Lung (tissue), 11 donors: ENCODE measurements at regions not wholly inside any gene's neighbourhood (a gene's known extent, or its start where the extent isn't known, plus 50 kb on each side); places are given as distances from the start of the nearest gene placed in this dataset.

Experiments used
- ATAC-seq: fragments of 200-7000 bp; cut with Tn5 transposase; one replicate; pipeline ENCODE4 v1.9.1; 2020; ENCODE audit warnings: moderate number of reproducible peaks; ENCODE audit not compliant: insufficient read depth, low FRiP score
- DNase-seq, 3 donors: peaks; one replicate each; pipeline ENCODE4 v3.0.0-alpha.2; 2013 to 2017
- H3K27ac ChIP-seq, 2 donors: one replicate each; pipeline ENCODE4 v1.5.1; 2013; ENCODE audit warnings: mild to moderate bottlenecking in 2 of 2, moderate library complexity in 2 of 2, control low read depth in 1 of 2, inconsistent platforms in 1 of 2, low read depth in 1 of 2, low read length in 1 of 2
- H3K27me3 ChIP-seq, 3 donors: one replicate each; pipeline ENCODE4 v1.5.1; 2013; ENCODE audit warnings: low read length in 2 of 3; ENCODE audit not compliant: control insufficient read depth in 3 of 3, insufficient read depth in 3 of 3
- H3K36me3 ChIP-seq, 4 donors: one replicate each; pipeline ENCODE4 v1.5.1; 2013; ENCODE audit warnings: low read length in 4 of 4, mild to moderate bottlenecking in 1 of 4, moderate library complexity in 1 of 4; ENCODE audit not compliant: control insufficient read depth in 4 of 4, insufficient read depth in 4 of 4
- H3K4me1 ChIP-seq, 5 donors: one replicate each; pipeline ENCODE4 v1.5.1; 2013; ENCODE audit warnings: low read length in 5 of 5, mild to moderate bottlenecking in 2 of 5, moderate library complexity in 1 of 5; ENCODE audit not compliant: control insufficient read depth in 5 of 5, insufficient read depth in 5 of 5
- H3K4me3 ChIP-seq: one replicate; pipeline ENCODE4 v1.5.1; 2013; ENCODE audit warnings: mild to moderate bottlenecking, control low read depth, moderate library complexity
- H3K9ac ChIP-seq, 2 donors: one replicate each; pipeline ENCODE4 v1.5.1; 2013; ENCODE audit warnings: low read length in 2 of 2, control low read depth in 1 of 2; ENCODE audit not compliant: insufficient read depth in 1 of 2
- H3K9me3 ChIP-seq, 4 donors: one replicate each; pipeline ENCODE4 v1.5.1; 2013; ENCODE audit warnings: low read length in 3 of 4, mild to moderate bottlenecking in 1 of 4, moderate library complexity in 1 of 4; ENCODE audit not compliant: control insufficient read depth in 4 of 4, insufficient read depth in 3 of 4
- CTCF ChIP-seq: IDR thresholded peaks from 2 replicates; pipeline ENCODE4 v1.5.1; 2012; ENCODE audit warnings: mild to moderate bottlenecking; ENCODE audit errors: control extremely low read depth, extremely low read depth
- WGBS, 2 donors: extraction: QIAGEN DNeasy Blood & Tissue Kit; methylation state at CpG; one replicate each; pipeline ENCODE4 v1.1.7; 2013; 5-methylcytosine and 5-hydroxymethylcytosine counted together
- donor health status: control.
- donor health status: control.
- donor health status: Bipolar disorder and iron deficiency.
- donor health status: healthy.
- donor health status: DM: yes; HTN: yes; CAD: no.

DNA sequence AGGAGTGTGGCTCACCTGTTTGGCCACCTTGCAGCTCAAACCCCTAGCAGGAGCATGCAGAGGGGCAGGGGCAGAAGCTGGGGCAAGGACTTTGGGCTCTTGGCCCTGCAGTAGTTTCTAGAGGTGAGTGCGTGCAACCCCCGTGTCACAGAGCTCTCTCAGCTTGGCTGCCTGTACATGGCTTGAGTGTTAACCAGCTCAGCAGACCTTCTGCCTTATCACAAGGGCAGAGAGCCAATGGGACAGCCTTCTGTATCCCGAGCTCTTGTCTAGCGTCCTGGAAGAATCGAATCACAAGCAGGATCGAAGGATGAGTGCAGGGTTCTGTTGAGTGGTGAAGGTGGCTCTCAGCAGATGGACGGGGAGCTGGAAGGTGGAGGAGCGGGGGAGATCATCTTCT, 120.3 kb upstream of the TMEM18 start:
- no peak for ATAC-seq
- Histone ChIP-seq H3K9me3 (no peaks in the 10 kb centered on the region), H3K4me1 (peaks cover 0 to 19% (median 0%) of the 10 kb centered on the region in 5 donors), H3K27ac (no peak overlapping the region), H3K9ac (no peak overlapping the region), H3K4me3 (no peak overlapping the region), H3K36me3 (no peaks in the 10 kb centered on the region), H3K27me3 (no peaks in the 10 kb centered on the region)
- no peak for DNase-seq
- no peak for TF ChIP-seq CTCF
- 80 to 88% methylated on average over 8 of the region's 8 CpGs for WGBS, 2 donors

DNA sequence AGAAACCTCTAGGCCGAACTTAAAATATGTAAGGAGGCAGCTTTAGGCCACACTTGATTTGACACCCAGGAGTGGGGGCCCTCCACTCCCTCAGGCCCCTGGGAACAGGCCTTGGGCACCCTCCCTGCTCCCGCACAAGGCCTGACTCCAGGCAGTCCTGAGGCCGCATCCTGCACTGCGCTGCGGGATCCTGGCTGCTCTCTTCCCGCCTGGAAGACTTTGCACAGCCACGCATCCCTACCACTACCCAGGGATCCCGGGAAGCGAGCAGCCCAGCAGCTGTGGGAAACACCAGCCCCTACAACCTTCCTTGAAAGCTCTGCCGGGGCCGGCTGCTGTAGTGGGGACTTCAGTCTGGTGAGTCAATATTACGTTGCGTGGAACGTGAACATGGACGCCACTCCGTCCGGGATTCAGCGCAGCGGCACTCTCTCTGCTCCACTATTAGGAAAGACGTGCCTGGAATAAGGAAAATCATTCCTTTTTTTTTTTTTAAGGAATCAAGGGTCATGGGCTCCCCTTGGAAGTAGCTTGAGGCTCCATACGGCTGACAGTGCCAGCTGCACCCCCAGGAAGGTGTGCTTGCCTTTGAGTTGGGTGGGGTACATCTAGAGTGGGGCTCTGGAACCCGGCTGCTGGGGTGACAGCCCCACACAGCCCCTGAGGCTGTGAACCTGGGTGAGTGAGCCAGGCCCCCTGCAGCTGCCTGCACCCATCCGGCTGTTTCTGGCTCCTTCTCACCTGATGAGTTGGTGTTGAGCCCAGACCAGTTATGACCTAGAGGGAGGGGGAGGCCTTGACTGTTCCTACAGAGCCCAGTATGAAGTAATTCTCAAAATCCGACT, 119.2 kb upstream of the TMEM18 start:
- Histone ChIP-seq H3K9ac (no peak overlapping the region), H3K27ac (no peak overlapping the region), H3K4me3 (no peak overlapping the region), H3K36me3 (no peaks in the 10 kb centered on the region), H3K27me3 (no peaks in the 10 kb centered on the region), H3K9me3 (no peaks in the 10 kb centered on the region), H3K4me1 (peaks cover 0 to 19% (median 0%) of the 10 kb centered on the region in 5 donors)
- TF ChIP-seq CTCF = no peak
- 91 to 95% methylated on average over 24 of the region's 24 CpGs for WGBS, 2 donors
- DNase-seq (no peak), ATAC-seq (no peak)

DNA sequence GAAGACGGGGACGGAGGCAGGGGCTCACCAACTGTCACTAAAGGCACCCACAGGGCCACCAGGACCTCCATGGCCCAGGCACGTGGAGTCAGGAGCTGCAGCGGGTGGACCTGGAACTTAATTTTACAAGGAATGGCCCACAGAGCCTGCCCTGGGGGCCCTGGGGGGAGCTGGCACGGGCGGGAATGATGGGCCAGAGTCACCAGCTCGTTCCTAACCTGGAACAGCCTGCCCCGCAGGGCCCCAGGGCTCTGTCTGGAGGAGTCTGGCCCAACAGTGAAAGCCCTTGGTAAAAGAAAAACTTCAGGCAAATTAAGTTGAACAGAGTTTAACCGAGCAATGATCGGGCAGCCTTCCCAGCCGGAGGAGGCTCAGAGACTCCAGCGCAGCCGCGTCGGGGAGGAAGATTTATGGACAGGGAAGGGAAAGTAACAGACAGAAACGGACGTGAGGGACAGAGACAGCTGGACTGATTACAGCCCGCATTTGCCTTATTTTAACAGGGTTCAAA, 118.4 kb upstream of the TMEM18 start:
- no peaks in the 10 kb centered on the region for H3K36me3 ChIP-seq
- DNase-seq = peak in 1 of 3 donors; percentile 64
- peaks cover 0 to 19% (median 0%) of the 10 kb centered on the region in 5 donors for H3K4me1 ChIP-seq
- ATAC-seq = no peak
- 72 to 80% methylated on average over 18 of the region's 18 CpGs for WGBS, 2 donors
- H3K27me3 ChIP-seq = no peaks in the 10 kb centered on the region
- peaks cover 0 to 3% (median 0%) of the 10 kb centered on the region in 4 donors for H3K9me3 ChIP-seq
- no peak overlapping the region for H3K27ac ChIP-seq
- TF ChIP-seq CTCF = no peak
- no peak overlapping the region for H3K9ac ChIP-seq
- no peak overlapping the region for H3K4me3 ChIP-seq
